PC-3 (cell line): ENCODE measurements at regions not wholly inside any gene's neighbourhood (a gene's known extent, or its start where the extent isn't known, plus 50 kb on each side); places are given as distances from the start of the nearest gene placed in this dataset.
"Not testable (repeated sequence)": the region's sequence is repeated elsewhere in the genome, so short reads cannot be mapped to it uniquely, and the experiment has no call there.

Experiments
- ATAC-seq: fragments of 200-7000 bp; cut with Tn5 transposase; 2 replicates; pipeline ENCODE4 v1.9.1; 2020; ENCODE audit warnings: mild to moderate bottlenecking, moderate library complexity
- BruUV-seq: library from RNA; stranded (reverse); fragments of 400-500 nt; replicated peaks from 2 replicates; lab custom pipeline; 2021; lab: Mats Ljungman, UMichigan
- CTCF ChIA-PET: fragments of 300-600 bp; sonication (Branson Sonifier 250); formaldehyde crosslinking; loops from one replicate; lab custom pipeline; 2022; ENCODE audit warnings: antibody characterized with exemption; lab: Charles Lee
- POLR2A ChIA-PET: fragments of 300-600 bp; sonication (Branson Sonifier 250); formaldehyde crosslinking; loops from one replicate; lab custom pipeline; 2022; ENCODE audit warnings: antibody characterized with exemption; ENCODE audit not compliant: unreplicated experiment; lab: Charles Lee
- DNase-seq: peaks from one replicate; pipeline ENCODE4 v3.0.0-alpha.2; 2015
- H2AFZ ChIP-seq: fragments of 300-600 bp; sonication (generic); 2 replicates; pipeline ENCODE4 v1.6.0; 2016; ENCODE audit warnings: antibody characterized with exemption, low read length
- H3F3A ChIP-seq: fragments of 300-600 bp; sonication (generic); one replicate; pipeline ENCODE4 v1.6.0; 2017; ENCODE audit warnings: antibody characterized with exemption, low read length, control low read depth, mild to moderate bottlenecking; ENCODE audit not compliant: unreplicated experiment
- H3K27ac ChIP-seq: fragments of 300-600 bp; sonication (generic); 2 replicates; pipeline ENCODE4 v1.5.1; 2016; ENCODE audit warnings: mild to moderate bottlenecking, low read length
- H3K27me3 ChIP-seq: fragments of 300-600 bp; sonication (generic); 2 replicates; pipeline ENCODE4 v1.6.1; 2016; ENCODE audit warnings: low read length, mixed read lengths
- H3K36me3 ChIP-seq: fragments of 300-600 bp; sonication (generic); 2 replicates; pipeline ENCODE4 v1.6.1; 2016; ENCODE audit warnings: low read depth, mixed run types, low read length, mixed read lengths
- H3K4me1 ChIP-seq: fragments of 300-600 bp; sonication (generic); 2 replicates; pipeline ENCODE4 v1.5.1; 2016; ENCODE audit warnings: low read length; ENCODE audit not compliant: insufficient read depth
- H3K4me2 ChIP-seq: fragments of 300-600 bp; sonication (generic); 2 replicates; pipeline ENCODE4 v1.6.0; 2016; ENCODE audit warnings: low read length
- H3K4me3 ChIP-seq: fragments of 300-600 bp; sonication (generic); 2 replicates; pipeline ENCODE4 v1.5.1; 2016; ENCODE audit warnings: mild to moderate bottlenecking, low read length, mixed read lengths
- H3K79me2 ChIP-seq: fragments of 300-600 bp; sonication (generic); 2 replicates; pipeline ENCODE4 v1.6.1; 2017; ENCODE audit warnings: low read length, mixed read lengths
- H3K9ac ChIP-seq: fragments of 300-600 bp; sonication (generic); 2 replicates; pipeline ENCODE4 v1.6.0; 2016; ENCODE audit warnings: mild to moderate bottlenecking, low read length
- H3K9me2 ChIP-seq: fragments of 300-600 bp; sonication (generic); replicated peaks from 2 replicates; pipeline ENCODE4 v1.6.1; 2016; ENCODE audit warnings: mixed run types, low read length, mixed read lengths
- H3K9me3 ChIP-seq: fragments of 300-600 bp; sonication (generic); 2 replicates; pipeline ENCODE4 v1.6.1; 2016; ENCODE audit warnings: low read length, mixed read lengths
- H4K20me1 ChIP-seq: fragments of 300-600 bp; sonication (generic); 2 replicates; pipeline ENCODE4 v1.6.1; 2016; ENCODE audit warnings: low read length, mixed read lengths
- EZH2 ChIP-seq: fragments of 300-600 bp; sonication (generic); IDR thresholded peaks from one replicate; pipeline ENCODE4 v1.6.1; 2017; ENCODE audit warnings: antibody characterized with exemption, mild to moderate bottlenecking, low read length; ENCODE audit not compliant: unreplicated experiment
- EZH2phosphoT487 ChIP-seq: fragments of 300-600 bp; sonication (generic); IDR thresholded peaks from 2 replicates; pipeline ENCODE4 v1.6.1; 2018; ENCODE audit warnings: mild to moderate bottlenecking, antibody characterized with exemption, low read length, borderline replicate concordance
- intact Hi-C: fragments of 100-400 bp; cut with micrococcal nuclease; formaldehyde crosslinking; loops from 2 replicates; pipeline ENCODE4 v1.9.0; 2023
- TF ChIP-seq, protein P1 (sequence below): fragments of 300-600 bp; sonication (generic); conservative IDR thresholded peaks from 2 replicates; pipeline ENCODE4 v1.5.1; 2017; ENCODE audit warnings: antibody characterized with exemption, low read depth, mild to moderate bottlenecking, low read length

- no peaks in the 10 kb centered on the region for H4K20me1 ChIP-seq
- no peak overlapping the region for H3K9ac ChIP-seq
- intact Hi-C loops, result no loop called here
- CTCF ChIA-PET, result no interaction called here
- H3K9me2 ChIP-seq, result no peaks in the 10 kb centered on the region
- no TSS peak for BruUV-seq
- no peaks in the 10 kb centered on the region for H3K4me1 ChIP-seq
- DNase-seq, result no peak
- no peaks in the 10 kb centered on the region for H3K9me3 ChIP-seq
- H3K4me2 ChIP-seq, result no peak overlapping the region
- H3K79me2 ChIP-seq, result no peaks in the 10 kb centered on the region
- TF ChIP-seq, protein P1, sequence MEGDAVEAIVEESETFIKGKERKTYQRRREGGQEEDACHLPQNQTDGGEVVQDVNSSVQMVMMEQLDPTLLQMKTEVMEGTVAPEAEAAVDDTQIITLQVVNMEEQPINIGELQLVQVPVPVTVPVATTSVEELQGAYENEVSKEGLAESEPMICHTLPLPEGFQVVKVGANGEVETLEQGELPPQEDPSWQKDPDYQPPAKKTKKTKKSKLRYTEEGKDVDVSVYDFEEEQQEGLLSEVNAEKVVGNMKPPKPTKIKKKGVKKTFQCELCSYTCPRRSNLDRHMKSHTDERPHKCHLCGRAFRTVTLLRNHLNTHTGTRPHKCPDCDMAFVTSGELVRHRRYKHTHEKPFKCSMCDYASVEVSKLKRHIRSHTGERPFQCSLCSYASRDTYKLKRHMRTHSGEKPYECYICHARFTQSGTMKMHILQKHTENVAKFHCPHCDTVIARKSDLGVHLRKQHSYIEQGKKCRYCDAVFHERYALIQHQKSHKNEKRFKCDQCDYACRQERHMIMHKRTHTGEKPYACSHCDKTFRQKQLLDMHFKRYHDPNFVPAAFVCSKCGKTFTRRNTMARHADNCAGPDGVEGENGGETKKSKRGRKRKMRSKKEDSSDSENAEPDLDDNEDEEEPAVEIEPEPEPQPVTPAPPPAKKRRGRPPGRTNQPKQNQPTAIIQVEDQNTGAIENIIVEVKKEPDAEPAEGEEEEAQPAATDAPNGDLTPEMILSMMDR, result no peak
- TF ChIP-seq EZH2, result no peak
- TF ChIP-seq EZH2phosphoT487, result no peak
- no peaks in the 10 kb centered on the region for H3F3A ChIP-seq
- no peak overlapping the region for H3K27ac ChIP-seq
- H3K27me3 ChIP-seq, result no peaks in the 10 kb centered on the region
- POLR2A ChIA-PET, result no interaction called here
- no peaks in the 10 kb centered on the region for H3K36me3 ChIP-seq
- no peak for ATAC-seq
- no peak overlapping the region for H3K4me3 ChIP-seq
- no peak overlapping the region for H2AFZ ChIP-seq
These were observed 264.0 kb downstream of the NUF2 start for GRCh38 chr1:163585796-163586195.

- Histone ChIP-seq H3K4me3 (no peak overlapping the region), H3K9me3 (no peaks in the 10 kb centered on the region), H3K79me2 (no peaks in the 10 kb centered on the region), H3K4me1 (no peaks in the 10 kb centered on the region), H3K9ac (no peak overlapping the region), H3K27ac (no peak overlapping the region), H3K9me2 (no peaks in the 10 kb centered on the region), H4K20me1 (no peaks in the 10 kb centered on the region), H3F3A (no peaks in the 10 kb centered on the region), H3K36me3 (no peaks in the 10 kb centered on the region), H2AFZ (no peak overlapping the region), H3K4me2 (no peak overlapping the region), H3K27me3 (no peaks in the 10 kb centered on the region)
- CTCF ChIA-PET, result no interaction called here
- no TSS peak for BruUV-seq
- TF ChIP-seq EZH2phosphoT487, result no peak
- TF ChIP-seq, protein P1, result no peak
- TF ChIP-seq EZH2, result no peak
- POLR2A ChIA-PET, result no interaction called here
- no peak for ATAC-seq
- intact Hi-C loops, result no loop called here
- DNase-seq, result no peak
These were observed 267.0 kb downstream of the NUF2 start for GRCh38 chr1:163588796-163589195.

GRCh38 chr1:163589735-163590134 lies 268.0 kb downstream of the NUF2 start:
- TF ChIP-seq, protein P1, result no peak
- no peak for TF ChIP-seq EZH2phosphoT487
- no peak for TF ChIP-seq EZH2
- CTCF ChIA-PET, result no interaction called here

GRCh38 chr1:163591131-163591530 lies 269.4 kb downstream of the NUF2 start:
- H4K20me1 ChIP-seq, H2AFZ ChIP-seq, CTCF ChIA-PET, DNase-seq, H3F3A ChIP-seq, POLR2A ChIA-PET, H3K9me3 ChIP-seq, BruUV-seq, H3K9me2 ChIP-seq, H3K79me2 ChIP-seq, ATAC-seq, H3K27ac ChIP-seq, H3K4me2 ChIP-seq, H3K4me3 ChIP-seq, H3K36me3 ChIP-seq, intact Hi-C loops, H3K27me3 ChIP-seq, H3K4me1 ChIP-seq, H3K9ac ChIP-seq: not testable (repeated sequence)

More at GRCh38 chr1:163589735-163590134, 268.0 kb downstream of the NUF2 start:
- Histone ChIP-seq H3K4me1 (no peaks in the 10 kb centered on the region), H3K9me2 (no peaks in the 10 kb centered on the region), H3K36me3 (no peaks in the 10 kb centered on the region), H3K27me3 (no peaks in the 10 kb centered on the region), H2AFZ (no peak overlapping the region), H4K20me1 (no peaks in the 10 kb centered on the region), H3K27ac (no peak overlapping the region), H3K4me2 (no peak overlapping the region), H3K4me3 (no peak overlapping the region), H3K9me3 (no peaks in the 10 kb centered on the region), H3K9ac (no peak overlapping the region), H3K79me2 (no peaks in the 10 kb centered on the region), H3F3A (no peaks in the 10 kb centered on the region)
- no TSS peak for BruUV-seq
- POLR2A ChIA-PET, result no interaction called here
- ATAC-seq, result no peak
- intact Hi-C loops, result no loop called here
- DNase-seq, result no peak

GRCh38 chr1:163592623-163593022 lies 270.9 kb downstream of the NUF2 start:
- DNase-seq, ATAC-seq, H3K9me2 ChIP-seq, CTCF ChIA-PET, H2AFZ ChIP-seq, H3K79me2 ChIP-seq, BruUV-seq, H4K20me1 ChIP-seq, H3K4me1 ChIP-seq, H3K9me3 ChIP-seq, H3K36me3 ChIP-seq, POLR2A ChIA-PET, H3K4me2 ChIP-seq, H3K9ac ChIP-seq, H3K27ac ChIP-seq, H3K4me3 ChIP-seq, H3F3A ChIP-seq, H3K27me3 ChIP-seq, intact Hi-C loops: not testable (repeated sequence)
